ENCODE measurements at regions not wholly inside any gene's neighbourhood (a gene's known extent, or its start where the extent isn't known, plus 50 kb on each side); places are given as distances from the start of the nearest gene placed in this dataset.

- TF ChIP-seq CTCF (conservative IDR thresholded peaks at IDR 0.05; ENCODE audit: low read depth, low read length) (no peak), EZH2 (IDR thresholded peaks at IDR 0.05; ENCODE audit: low read length, unreplicated experiment) (no peak)
Measured at GRCh38 chr16:5381481-5381880, 283.9 kb upstream of the EEF2KMT start.
